Brain pericyte (primary cell): ENCODE measurements at regions not wholly inside any gene's neighbourhood (a gene's known extent, or its start where the extent isn't known, plus 50 kb on each side); places are given as distances from the start of the nearest gene placed in this dataset.

Source experiments
- DNase-seq: peaks from one replicate; pipeline ENCODE4 v3.0.0-alpha.2; 2012; ENCODE audit warnings: low read depth, low spot score

- no peak for DNase-seq
Measured at GRCh38 chr9:2448193-2448738, 173.3 kb upstream of the VLDLR start.

DNA sequence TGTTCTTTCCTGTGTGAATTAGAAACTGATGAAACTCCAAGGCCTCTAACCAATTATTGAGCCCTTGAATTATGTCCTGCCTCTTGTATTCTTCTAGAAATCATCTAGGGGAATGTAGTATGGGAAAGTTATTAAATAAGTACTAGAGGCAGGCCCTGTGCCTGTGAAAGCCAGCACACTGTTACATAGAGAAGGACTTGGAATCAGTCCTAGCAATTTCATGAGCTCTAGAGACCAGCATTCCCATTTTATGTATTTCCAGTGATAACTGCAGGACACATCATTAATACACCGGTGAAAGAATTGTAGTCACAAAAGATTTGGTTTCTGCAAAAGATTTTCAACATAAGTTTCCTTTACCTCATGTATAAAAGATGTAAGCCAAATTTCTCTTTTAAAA is 168.5 kb upstream of the VLDLR start:
- DNase-seq: no peak

- no peak for DNase-seq
Measured at GRCh38 chr9:2453701-2454100, 167.9 kb upstream of the VLDLR start.

DNA sequence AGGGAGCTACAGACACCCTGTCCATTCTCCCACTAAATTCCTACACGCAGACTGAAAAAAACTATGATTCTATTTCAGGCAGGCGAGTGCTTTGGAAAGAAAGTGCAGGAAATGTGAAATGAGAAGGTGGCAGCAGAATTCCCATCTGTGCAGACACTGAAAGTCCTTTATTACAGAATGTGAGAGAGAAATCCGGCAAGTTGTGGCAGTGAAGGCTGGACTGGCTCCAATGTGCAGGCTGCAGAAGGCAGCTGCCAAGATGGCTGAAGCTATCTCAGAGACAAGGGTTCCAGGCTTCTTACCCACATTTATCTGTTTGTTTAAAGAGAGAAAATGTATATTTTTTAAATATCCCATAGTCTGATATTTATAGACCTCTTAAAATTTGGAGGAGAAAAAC is 161.8 kb upstream of the VLDLR start:
- no peak for DNase-seq

DNA sequence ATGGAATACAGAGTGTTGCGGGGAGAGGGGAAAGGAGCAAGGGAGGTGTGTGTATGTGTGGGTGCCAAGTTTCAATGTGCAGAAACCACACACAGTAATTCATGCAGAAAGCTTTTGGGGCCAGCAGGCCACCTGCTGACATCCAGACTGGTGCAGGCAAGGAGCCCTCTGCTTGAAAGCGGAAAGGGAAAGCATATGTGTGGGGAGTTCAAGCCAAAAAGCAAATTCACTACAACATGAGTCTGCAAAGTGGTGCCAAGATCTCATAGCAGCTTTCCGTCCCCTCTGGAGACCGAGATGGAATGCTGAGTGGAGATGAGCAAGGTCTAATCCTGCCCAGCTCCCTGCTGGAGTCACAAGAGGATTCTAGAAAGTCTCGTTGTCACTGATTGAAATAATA is 159.7 kb upstream of the VLDLR start:
- no peak for DNase-seq

DNA sequence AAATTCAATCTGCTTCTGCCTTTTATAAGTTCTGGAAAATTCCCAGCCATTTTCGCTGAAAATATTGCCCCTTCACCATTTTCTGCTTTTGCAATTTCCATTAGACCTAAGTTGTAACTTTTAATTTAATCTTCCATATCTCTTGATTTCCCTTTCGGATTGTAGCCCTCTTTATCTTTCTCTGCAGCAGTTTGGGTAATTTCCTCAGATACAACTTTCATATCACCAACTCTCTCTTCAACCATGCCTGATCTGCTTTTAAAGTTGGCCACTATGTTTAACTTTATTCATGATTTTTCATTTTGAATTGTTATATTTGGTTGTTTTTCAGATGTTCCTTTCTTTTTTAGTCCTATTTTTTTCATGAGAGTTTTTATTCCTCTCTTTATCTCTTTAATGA is 157.0 kb upstream of the VLDLR start:
- DNase-seq: no peak

GRCh38 chr9:2465516-2465915 is 156.1 kb upstream of the VLDLR start:
- DNase-seq: no peak

DNA sequence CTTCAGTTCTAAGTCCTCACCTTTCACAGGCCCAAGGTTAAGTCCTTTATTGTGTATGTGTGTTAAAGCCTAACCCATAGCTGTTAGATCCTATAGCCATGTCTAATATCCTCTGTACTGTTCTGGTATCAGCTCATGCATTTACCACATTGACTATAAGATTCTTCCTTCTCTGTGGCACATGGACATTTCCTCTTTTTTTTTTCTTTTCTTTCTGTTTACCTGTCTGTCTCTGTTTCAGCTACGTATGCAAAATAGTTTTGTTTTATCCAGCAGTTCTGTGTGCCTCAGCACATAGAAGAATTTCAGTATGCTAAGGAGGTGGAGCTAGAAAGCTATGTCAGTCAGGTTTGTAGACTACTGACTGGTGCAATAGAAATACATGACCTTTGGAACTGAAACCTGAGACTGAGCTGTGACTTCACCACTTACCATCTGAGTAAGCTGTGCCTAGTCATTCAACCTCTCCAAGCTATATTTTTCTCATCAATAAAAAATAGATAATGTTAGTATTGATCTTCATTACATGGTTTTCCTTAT is 155.6 kb upstream of the VLDLR start:
- no peak for DNase-seq

DNA sequence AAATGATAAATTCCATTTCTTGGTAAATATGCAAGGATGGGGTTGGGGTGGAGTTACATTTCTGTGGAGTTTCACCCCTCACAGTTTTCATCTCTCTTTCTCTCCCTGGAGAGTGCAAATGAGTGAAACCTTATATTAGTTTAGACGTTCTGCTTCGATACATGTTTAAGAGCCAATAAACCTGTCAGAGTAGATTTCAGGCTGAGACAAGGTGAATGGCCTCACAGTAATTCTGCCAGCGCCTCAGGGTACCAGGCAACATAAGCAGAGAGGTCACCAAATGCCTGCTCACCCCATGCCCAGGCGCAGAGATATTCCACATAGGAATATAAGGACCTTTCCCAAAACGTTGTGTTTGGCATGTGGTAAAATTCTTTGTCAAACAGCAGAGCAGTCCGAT is 154.9 kb upstream of the VLDLR start:
- DNase-seq: no peak

GRCh38 chr9:2469681-2470221 is 151.8 kb upstream of the VLDLR start:
- DNase-seq: peak; percentile 30

GRCh38 chr9:2473681-2474080 is 147.9 kb upstream of the VLDLR start:
- DNase-seq: no peak

DNA sequence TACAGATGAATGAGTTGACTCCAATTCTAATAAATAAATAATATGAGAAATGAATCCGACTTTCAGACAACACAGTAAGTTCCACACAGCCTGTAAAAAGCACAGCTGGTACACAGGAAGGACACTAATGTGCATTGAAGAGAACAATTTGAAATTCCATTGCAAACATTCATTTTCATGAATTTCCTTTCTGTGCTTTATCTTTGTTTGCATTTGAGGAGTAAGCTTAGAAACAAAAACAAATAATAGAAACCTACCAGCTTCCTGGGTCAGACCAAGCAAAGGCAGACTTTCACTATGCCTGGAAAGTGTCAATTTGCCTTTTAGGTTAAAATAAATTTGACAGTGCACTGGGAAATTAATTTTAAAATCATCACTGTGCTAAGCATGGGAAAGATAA is 143.8 kb upstream of the VLDLR start:
- DNase-seq: no peak

- DNase-seq: no peak
Measured at GRCh38 chr9:2478421-2478820, 143.2 kb upstream of the VLDLR start.

DNA sequence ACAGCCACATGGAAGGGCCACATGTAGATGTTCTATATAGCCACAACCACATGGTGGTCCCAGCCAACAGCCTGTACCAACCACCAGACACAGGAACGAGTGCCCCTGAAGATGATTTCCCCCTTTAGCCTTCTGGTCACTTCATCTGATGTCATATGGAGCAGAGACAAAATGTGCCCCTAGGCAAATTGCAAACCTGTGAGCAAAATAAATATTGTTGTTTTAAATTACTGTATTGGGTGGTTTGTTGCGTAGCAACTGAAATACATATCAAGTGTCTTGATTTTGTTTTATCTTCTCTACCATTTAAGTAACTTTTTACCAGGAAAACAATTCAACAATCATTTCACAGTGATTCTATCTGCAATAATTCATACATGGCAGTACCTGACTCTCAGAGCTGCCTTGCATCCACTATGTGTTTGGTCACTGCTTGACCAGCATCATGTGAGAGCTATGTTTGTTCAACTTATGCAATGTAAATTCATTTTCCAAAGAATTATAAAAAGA is 142.5 kb upstream of the VLDLR start:
- no peak for DNase-seq

DNA sequence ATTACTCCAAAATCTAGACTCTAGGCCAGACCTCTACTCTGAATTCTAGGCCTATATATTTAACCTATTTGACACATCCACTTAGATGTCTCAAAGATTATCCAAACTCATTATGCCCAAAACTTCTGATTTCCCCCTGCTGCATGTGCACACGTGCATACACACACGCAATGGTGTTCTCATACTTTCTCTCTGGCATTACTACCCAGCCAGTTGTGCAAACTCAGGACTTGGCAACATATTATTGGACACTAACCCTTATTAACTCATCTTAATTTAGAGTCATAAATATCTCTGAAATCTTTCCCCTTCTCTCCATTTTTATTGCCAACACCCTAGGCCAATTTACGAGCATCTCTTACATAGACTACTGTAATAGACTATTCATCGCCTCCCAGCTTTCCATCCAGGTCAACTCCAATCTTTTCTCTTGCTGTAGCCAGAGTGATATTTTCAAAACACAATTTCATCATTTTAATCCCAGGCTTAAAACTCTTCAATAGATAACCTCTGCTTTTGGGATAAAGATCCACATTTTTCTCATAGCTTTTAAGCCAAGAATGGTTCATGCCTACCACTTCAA is 141.2 kb upstream of the VLDLR start:
- no peak for DNase-seq

GRCh38 chr9:2481216-2481615 is 140.4 kb upstream of the VLDLR start:
- DNase-seq: no peak

GRCh38 chr9:2486988-2487387 is 134.6 kb upstream of the VLDLR start:
- no peak for DNase-seq

DNA sequence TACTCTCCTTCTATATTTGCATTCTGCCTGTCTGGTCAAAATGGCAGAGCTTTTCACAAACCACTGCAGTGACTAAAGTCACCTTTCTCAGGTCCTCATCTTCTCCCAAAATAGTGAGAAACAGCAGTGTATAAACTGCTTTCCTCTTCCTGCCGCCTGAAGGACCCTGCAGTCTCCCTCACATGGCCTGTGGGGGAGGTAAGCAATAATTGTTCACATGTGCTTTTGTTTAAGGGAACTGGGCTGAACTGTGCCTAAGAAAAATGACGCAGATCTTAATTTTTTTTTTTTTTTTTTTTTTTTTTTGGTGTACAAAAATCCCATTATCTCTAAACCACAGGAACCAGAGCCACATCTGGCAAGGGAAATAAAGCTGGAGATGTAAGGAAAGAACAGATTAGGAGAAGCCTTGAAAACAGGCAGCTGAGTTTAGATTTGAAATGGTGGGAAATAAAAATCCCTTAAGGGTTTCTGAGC is 131.7 kb upstream of the VLDLR start:
- DNase-seq: no peak

- DNase-seq: no peak
Measured at GRCh38 chr9:2492161-2492560, 129.4 kb upstream of the VLDLR start.

DNA sequence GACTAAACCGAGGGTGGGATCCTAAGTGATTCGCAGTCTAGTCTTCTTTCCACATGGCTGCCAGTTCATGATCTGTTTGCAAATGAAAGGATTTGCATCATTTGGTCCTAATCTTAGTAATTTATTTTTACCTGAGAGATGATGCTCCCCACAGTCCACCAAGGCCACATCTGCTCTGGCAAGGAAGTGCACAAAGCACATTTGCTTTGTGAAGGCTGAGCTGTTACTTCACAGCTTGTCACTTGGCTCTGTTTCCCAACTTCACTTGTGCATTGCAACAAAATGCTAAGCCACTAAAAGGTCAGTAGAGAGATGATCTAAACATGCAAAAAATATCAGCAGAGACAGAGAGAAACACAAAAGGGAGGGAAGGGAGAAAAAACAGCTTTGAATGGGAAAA is 128.5 kb upstream of the VLDLR start:
- DNase-seq: no peak

DNA sequence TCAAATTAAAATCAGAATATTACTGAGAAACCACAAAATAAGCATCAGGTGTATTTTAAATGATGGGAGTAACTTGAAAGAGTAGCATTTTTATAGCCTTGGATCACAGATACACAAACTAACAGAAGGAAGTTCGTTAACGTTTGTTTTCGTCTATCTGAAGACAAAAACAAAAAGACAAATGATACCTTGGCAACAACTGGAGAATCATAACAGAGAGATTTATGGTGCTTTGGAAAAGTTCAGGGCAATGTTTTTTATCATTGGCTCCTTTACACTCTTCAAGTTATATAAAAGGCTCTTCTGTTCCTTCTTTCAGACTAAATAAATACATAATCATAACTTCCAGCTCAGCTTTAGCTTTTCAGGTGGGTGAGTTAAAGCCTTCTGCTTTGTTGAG is 128.1 kb upstream of the VLDLR start:
- DNase-seq: no peak

GRCh38 chr9:2494562-2494961 is 127.0 kb upstream of the VLDLR start:
- DNase-seq: no peak
